ENCODE measurements at regions not wholly inside any gene's neighbourhood (a gene's known extent, or its start where the extent isn't known, plus 50 kb on each side); places are given as distances from the start of the nearest gene placed in this dataset.

GRCh38 chr1:181202986-181203555, 114.6 kb downstream of the IER5 start:
- Histone ChIP-seq H3K4me1 (no peaks in the 10 kb centered on the region), H3K9me3 (no peaks in the 10 kb centered on the region), H3K4me3 (no peak overlapping the region), H3K36me3 (no peaks in the 10 kb centered on the region), H3K27ac (no peak overlapping the region), H3K27me3 (no peaks in the 10 kb centered on the region)
- intact Hi-C loops (cut with DNase I; ENCODE audit: low total_unique reads): no loop called here
- no peak for DNase-seq
- TF ChIP-seq POLR2A (IDR thresholded peaks at IDR 0.05) (no peak), CTCF (IDR thresholded peaks at IDR 0.05) (no peak)

- H3K4me1 ChIP-seq: no peaks in the 10 kb centered on the region
- TF ChIP-seq POLR2A (IDR thresholded peaks at IDR 0.05): no peak
- TF ChIP-seq CTCF (IDR thresholded peaks at IDR 0.05): no peak
- H3K27ac ChIP-seq: no peak overlapping the region
- H3K9me3 ChIP-seq: no peaks in the 10 kb centered on the region
- no peak overlapping the region for H3K4me3 ChIP-seq
- intact Hi-C loops (cut with DNase I; ENCODE audit: low total_unique reads): no loop called here
- no peaks in the 10 kb centered on the region for H3K27me3 ChIP-seq
- H3K36me3 ChIP-seq: no peaks in the 10 kb centered on the region
- no peak for DNase-seq
Measured at GRCh38 chr1:181204530-181204929, 116.0 kb downstream of the IER5 start.

- TF ChIP-seq CTCF (IDR thresholded peaks at IDR 0.05) (no peak), POLR2A (IDR thresholded peaks at IDR 0.05) (no peak)
- Histone ChIP-seq H3K27ac (no peak overlapping the region), H3K4me3 (no peak overlapping the region), H3K27me3 (no peaks in the 10 kb centered on the region), H3K4me1 (no peaks in the 10 kb centered on the region), H3K36me3 (no peaks in the 10 kb centered on the region), H3K9me3 (no peaks in the 10 kb centered on the region)
- no peak for DNase-seq
- intact Hi-C loops (cut with DNase I; ENCODE audit: low total_unique reads): no loop called here
Measured at GRCh38 chr1:181205901-181206300, 117.4 kb downstream of the IER5 start.

DNA sequence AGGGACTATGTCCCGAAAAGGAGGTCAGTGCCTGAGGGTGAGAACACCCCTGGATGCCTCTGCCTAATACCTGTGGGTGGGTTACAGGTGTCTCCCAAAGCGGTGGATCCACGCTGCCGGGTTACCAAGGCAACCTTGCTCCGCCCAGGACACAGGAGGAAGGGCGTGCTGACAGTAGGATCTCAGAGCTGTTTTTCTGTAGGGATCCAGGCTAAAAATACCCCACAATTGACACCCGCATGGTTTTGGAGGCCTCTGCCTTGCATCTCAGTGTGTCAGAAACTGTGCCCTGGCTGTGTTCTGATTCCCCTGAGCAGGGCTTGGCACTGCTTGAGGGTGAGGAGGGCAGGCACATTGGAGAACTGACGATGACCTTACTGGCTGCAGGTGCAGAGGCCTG, 118.0 kb downstream of the IER5 start:
- Histone ChIP-seq H3K27me3 (no peaks in the 10 kb centered on the region), H3K36me3 (no peaks in the 10 kb centered on the region), H3K27ac (no peak overlapping the region), H3K9me3 (no peaks in the 10 kb centered on the region), H3K4me1 (no peaks in the 10 kb centered on the region), H3K4me3 (no peak overlapping the region)
- no peak for TF ChIP-seq CTCF (IDR thresholded peaks at IDR 0.05)
- no peak for TF ChIP-seq POLR2A (IDR thresholded peaks at IDR 0.05)
- intact Hi-C loops (cut with DNase I; ENCODE audit: low total_unique reads): no loop called here
- no peak for DNase-seq

DNA sequence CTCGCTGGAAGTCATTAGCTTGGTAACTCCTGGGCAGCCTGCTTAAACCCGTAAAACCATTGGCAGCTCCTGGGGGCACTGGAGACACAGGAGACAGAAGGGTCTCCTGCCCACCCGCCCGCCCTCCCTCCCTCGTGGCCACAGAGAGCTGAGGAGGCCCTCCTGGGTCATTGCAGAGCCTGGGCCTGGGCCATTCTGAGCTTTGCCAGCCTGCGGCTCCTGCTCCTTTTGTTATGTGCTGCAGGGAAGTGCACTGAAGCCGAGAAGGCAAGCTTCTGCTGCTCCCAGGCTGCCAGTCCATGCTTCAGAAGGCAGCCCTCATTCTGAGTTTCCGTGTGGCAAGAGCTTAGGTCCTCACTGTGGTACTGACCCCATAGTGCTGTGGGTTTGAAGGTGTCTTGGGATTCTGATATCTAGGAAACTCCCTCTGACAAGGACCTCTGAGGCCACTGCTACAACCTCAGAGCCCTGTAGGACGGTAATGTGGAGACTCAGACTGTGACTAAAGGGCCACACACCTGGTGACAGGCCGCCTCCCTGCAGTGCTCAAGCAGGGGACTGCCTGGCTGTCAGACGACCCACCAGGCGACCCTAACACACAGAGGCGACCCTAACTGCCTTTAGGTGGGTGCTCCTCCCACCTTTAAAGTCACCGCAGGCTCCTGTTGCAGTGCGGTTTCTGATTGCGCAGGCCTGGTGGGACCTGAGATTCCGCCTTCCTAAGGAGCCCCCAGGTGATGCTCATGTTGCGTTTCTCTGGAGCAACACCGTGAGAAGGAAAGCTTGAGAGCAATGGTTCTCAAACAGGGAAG, 118.7 kb downstream of the IER5 start:
- Histone ChIP-seq H3K36me3 (no peaks in the 10 kb centered on the region), H3K9me3 (no peaks in the 10 kb centered on the region), H3K4me1 (no peaks in the 10 kb centered on the region), H3K4me3 (no peak overlapping the region), H3K27me3 (no peaks in the 10 kb centered on the region), H3K27ac (no peak overlapping the region)
- no peak for DNase-seq
- TF ChIP-seq CTCF (IDR thresholded peaks at IDR 0.05): no peak
- TF ChIP-seq POLR2A (IDR thresholded peaks at IDR 0.05): no peak
- intact Hi-C loops (cut with DNase I; ENCODE audit: low total_unique reads): no loop called here
